H54 (cell line): ENCODE measurements at regions not wholly inside any gene's neighbourhood (a gene's known extent, or its start where the extent isn't known, plus 50 kb on each side); places are given as distances from the start of the nearest gene placed in this dataset.
"Not testable (repeated sequence)": the region's sequence is repeated elsewhere in the genome, so short reads cannot be mapped to it uniquely, and the experiment has no call there.

Source experiments
- DNase-seq: peaks from one replicate; pipeline ENCODE4 v3.0.0; 2011; ENCODE audit warnings: low spot score, mixed read lengths; ENCODE audit not compliant: insufficient read length
- FAIRE-seq: peaks from 3 replicates; lab custom pipeline; 2011; peaks lifted over from hg19 to GRCh38; lab: Jason Lieb, UNC
- POLR2A ChIP-seq: IDR thresholded peaks from 2 replicates; pipeline ENCODE4 v1.6.1; 2011; ENCODE audit warnings: low read depth, mild to moderate bottlenecking, low read length

- TF ChIP-seq POLR2A: no peak
- DNase-seq: no peak
- FAIRE-seq: no peak
Observed at GRCh38 chr2:223314811-223315210, 262.8 kb downstream of the KCNE4 start.

DNA sequence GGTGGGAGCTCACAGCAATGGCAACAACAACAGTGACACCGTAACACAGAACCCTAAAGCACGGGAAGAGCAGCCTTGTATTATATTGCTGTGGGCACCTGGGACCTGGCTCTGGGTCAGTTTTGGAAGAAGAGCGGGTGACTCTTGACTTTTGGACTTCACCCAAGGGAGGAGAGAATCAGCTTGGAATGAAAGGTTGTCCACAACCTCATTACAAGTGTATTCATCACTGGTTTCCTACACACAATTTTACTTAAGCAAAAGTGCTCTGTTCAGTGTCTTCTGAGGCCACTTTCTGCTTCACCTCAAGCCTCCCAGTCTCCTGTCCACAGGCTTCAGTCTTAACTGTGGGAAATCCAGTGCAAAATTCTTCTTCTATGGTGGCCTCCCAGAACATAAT lies 263.8 kb downstream of the KCNE4 start:
- DNase-seq (no peak), FAIRE-seq (no peak)
- TF ChIP-seq POLR2A: no peak

GRCh38 chr2:223316342-223316741 lies 264.4 kb downstream of the KCNE4 start:
- FAIRE-seq: no peak
- DNase-seq: no peak
- no peak for TF ChIP-seq POLR2A

GRCh38 chr2:223319601-223320000 lies 267.6 kb downstream of the KCNE4 start:
- TF ChIP-seq POLR2A: no peak
- no peak for DNase-seq
- FAIRE-seq: no peak

DNA sequence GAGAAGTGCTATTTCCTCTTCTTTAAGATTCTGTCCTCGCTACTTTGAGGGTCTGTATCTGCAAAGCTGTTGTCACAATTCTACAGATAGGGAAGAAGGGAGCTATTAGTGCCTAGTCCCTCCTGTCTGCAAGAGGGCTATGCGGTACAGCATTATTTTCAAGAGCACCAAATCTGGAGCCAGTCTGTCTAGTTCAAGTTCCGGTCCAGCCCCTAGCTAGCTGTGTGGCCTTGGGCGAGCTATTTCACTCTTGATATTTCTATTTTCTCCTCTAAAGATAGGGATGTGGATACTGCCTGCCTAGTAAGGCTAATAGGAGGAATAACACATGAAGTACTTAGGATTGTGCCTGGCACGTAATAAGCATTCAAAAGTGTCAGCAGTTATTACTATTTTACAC lies 272.4 kb downstream of the KCNE4 start:
- FAIRE-seq: no peak
- DNase-seq: no peak
- no peak for TF ChIP-seq POLR2A

DNA sequence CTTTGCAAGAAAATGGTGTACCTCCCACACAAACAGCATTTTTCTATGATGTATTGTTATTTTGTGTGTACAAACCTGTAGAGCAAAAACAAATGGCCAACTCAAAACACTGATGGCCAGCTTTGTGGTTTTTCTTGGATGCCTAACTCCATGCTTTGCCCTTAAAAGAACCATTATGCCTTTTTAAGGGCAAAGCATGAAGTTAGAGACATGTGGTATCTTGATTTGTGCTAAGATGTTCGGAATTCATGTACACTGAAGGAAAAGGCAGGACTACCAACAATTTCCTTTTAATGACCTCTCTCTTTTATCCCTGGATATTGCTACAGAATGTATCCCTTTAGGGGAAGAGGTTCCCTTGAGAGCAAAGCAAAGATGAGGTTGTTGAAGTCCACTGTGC lies 273.6 kb downstream of the SCG2 start:
- FAIRE-seq: no peak

DNA sequence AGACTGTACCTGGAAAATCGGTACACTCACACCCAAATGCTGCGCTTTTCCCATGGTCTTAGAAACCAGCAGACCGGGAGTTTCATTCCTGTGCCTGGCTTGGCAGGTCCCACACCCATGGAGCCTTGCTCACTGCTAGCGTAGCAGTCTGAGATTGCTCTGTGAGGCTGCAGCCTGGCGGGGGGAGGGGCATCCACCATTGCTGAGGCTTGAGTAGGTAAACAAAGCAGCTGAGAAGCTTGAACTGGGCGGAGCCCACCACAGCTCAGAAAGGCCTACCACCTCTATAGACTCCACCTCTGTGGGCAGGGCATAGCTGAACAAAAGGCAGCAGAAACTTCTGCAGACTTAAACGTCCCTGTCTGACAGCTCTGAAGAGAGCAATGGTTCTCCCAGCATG lies 271.4 kb downstream of the SCG2 start:
- not testable (repeated sequence) for FAIRE-seq, DNase-seq

More for the DNA sequence above, 273.6 kb downstream of the SCG2 start:
- no peak for TF ChIP-seq POLR2A
- DNase-seq: no peak

DNA sequence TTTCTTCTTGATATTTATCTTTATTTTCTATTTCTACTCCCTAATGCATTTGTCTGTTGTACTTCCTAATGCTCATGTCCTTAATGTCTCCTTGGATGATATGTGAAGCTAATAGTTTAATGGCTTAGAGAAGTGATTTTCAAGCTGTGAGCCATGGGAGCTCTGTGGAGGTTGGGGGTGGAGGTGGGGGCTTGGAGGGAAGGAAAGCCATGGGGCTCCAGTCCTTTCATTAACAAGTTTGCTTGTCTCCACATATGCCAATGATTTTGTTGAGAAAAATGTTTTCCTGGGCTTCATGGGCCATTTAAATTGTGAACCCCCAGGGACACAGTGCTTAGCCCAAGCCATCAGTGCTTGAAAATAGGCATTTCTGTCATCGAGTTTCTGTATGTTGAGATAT lies 264.1 kb downstream of the SCG2 start:
- FAIRE-seq (no peak), DNase-seq (no peak)
- TF ChIP-seq POLR2A: no peak

GRCh38 chr2:223357076-223357475 lies 245.1 kb downstream of the SCG2 start:
- no peak for DNase-seq
- FAIRE-seq: no peak
- no peak for TF ChIP-seq POLR2A

DNA sequence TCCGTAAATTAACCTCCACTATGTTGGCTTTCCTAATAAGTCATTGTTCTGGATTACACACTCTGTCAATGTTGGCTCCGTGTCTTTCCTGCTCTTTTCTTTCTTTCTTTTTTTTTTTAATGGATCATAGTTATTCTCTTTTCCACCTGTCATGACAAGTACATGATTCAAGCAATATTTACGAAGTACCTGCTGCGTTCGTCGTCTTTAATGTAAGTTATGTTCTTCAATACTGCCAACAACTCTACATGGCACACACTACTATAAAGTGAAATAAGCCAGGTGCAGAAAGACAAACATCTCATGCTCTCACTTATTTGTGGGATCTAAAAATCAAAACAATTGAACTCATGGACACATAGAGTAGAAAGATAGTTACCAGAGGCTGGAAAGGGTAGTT lies 239.1 kb downstream of the SCG2 start:
- no peak for TF ChIP-seq POLR2A
- FAIRE-seq: no peak
- DNase-seq: no peak

- no peak for FAIRE-seq
- DNase-seq: no peak
- no peak for TF ChIP-seq POLR2A
Observed at GRCh38 chr2:223365158-223365679, 236.9 kb downstream of the SCG2 start.

DNA sequence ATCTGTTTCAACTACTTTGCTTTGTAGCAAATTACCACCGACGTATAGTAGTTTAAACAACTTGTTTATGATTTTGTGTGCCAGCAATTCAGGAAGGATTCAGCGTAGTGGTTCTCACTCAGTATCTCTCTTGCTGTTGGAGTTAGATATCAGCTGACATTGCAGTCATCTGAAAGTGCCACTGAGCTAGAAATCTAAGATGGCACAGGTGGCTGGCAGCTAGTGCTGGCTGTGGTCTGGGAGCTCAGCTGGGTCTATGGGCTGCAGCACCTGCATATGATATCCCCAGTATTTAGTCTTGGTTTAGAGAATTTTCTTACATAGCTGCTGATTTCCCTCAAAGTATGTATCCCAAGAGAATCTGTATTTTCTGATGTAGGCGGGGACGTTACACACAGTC lies 235.6 kb downstream of the SCG2 start:
- TF ChIP-seq POLR2A: no peak
- FAIRE-seq: no peak
- DNase-seq: no peak

GRCh38 chr2:223368481-223368880 lies 233.7 kb downstream of the SCG2 start:
- DNase-seq (no peak), FAIRE-seq (no peak)
- no peak for TF ChIP-seq POLR2A

DNA sequence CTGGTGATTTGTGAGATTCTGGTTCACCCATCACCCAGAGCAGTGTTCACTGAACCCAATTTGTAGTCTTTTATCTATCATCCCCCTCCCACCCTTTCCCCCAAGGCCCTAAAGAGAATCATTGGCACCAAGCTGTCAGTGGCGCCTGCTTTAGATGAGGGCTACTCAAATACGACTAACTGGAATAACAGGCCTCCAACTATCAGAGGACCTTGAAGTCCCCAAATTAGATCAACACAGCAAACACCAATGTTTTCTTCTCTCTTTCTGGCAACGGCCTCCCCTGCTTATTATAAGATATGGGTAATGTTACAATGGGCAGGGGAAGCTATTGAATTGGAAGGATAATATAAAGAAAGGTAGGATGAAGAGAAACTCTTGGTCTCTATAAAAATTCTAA lies 232.3 kb downstream of the SCG2 start:
- FAIRE-seq: no peak
- no peak for TF ChIP-seq POLR2A
- DNase-seq: no peak

GRCh38 chr2:223383315-223383714 lies 218.8 kb downstream of the SCG2 start:
- no peak for FAIRE-seq
- DNase-seq: no peak
- TF ChIP-seq POLR2A: no peak

DNA sequence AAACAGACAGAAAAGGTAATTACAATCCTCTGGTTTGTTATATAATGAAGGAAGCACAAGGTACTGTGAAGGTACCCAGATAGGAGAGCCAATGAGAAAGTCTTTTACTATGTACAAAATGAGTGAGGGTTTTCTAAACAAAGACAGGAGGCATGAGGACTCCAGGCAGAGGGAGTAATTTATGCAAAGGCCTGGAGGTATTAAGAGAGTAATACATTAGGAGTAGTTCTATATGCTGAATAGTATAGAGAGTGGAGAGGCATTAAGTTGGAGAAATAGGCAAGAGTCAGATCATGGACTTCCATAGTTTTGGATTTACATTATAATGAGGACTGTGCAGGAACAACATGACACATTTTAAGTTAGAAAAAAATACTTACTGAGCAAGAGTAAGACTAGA lies 216.0 kb downstream of the SCG2 start:
- TF ChIP-seq POLR2A: no peak
- no peak for FAIRE-seq
- DNase-seq: no peak

GRCh38 chr2:223386984-223387383 lies 215.2 kb downstream of the SCG2 start:
- no peak for TF ChIP-seq POLR2A

More at GRCh38 chr2:223386984-223387383, 215.2 kb downstream of the SCG2 start:
- FAIRE-seq (no peak), DNase-seq (no peak)
